Neural cell (in vitro differentiated cells): ENCODE measurements at regions not wholly inside any gene's neighbourhood (a gene's known extent, or its start where the extent isn't known, plus 50 kb on each side); places are given as distances from the start of the nearest gene placed in this dataset.

Source experiments
- H2AFZ ChIP-seq: fragments of 200-600, 300-800 bp; sonication (generic), shearing (Covaris generic); 2 replicates; pipeline ENCODE4 v1.6.0; 2014; ENCODE audit warnings: low read depth, mild to moderate bottlenecking, antibody characterized with exemption, low read length, moderate library complexity
- H3F3A ChIP-seq: fragments of 200-600 bp; shearing (Covaris generic); 2 replicates; pipeline ENCODE4 v1.6.1; 2016; ENCODE audit warnings: mild to moderate bottlenecking, moderate library complexity, mixed read lengths, antibody characterized with exemption, low read length; ENCODE audit not compliant: insufficient read depth, poor library complexity, severe bottlenecking
- H3K27ac ChIP-seq: fragments of 200-600, 300-800 bp; sonication (generic), shearing (Covaris generic); 2 replicates; pipeline ENCODE4 v1.5.1; 2014; ENCODE audit warnings: mild to moderate bottlenecking, low read length, moderate library complexity
- H3K27me3 ChIP-seq: fragments of 300-800, 200-600 bp; sonication (generic), shearing (Covaris generic); 2 replicates; pipeline ENCODE4 v1.6.0; 2014; ENCODE audit warnings: mild to moderate bottlenecking, low read depth, low read length, moderate library complexity; ENCODE audit not compliant: insufficient read depth
- H3K36me3 ChIP-seq: fragments of 300-800, 200-600 bp; sonication (generic), shearing (Covaris generic); 2 replicates; pipeline ENCODE4 v1.5.1; 2014; ENCODE audit warnings: mild to moderate bottlenecking, antibody characterized with exemption, low read length, moderate library complexity; ENCODE audit not compliant: insufficient read depth
- H3K4me2 ChIP-seq: fragments of 300-800, 200-600 bp; sonication (generic), shearing (Covaris generic); 2 replicates; pipeline ENCODE4 v1.6.0; 2014; ENCODE audit warnings: mild to moderate bottlenecking, low read length
- H3K4me3 ChIP-seq: fragments of 300-800, 200-600 bp; sonication (generic), shearing (Covaris generic); 2 replicates; pipeline ENCODE4 v1.5.1; 2014; ENCODE audit warnings: mild to moderate bottlenecking, low read length, moderate library complexity
- H3K79me2 ChIP-seq: fragments of 200-600 bp; shearing (Covaris generic); replicated peaks from 2 replicates; pipeline ENCODE4 v1.6.0; 2014; ENCODE audit warnings: mild to moderate bottlenecking, low read length, moderate library complexity; ENCODE audit not compliant: insufficient read depth
- H3K9ac ChIP-seq: fragments of 300-800, 200-600 bp; sonication (generic), shearing (Covaris generic); 2 replicates; pipeline ENCODE4 v1.6.1; 2016; ENCODE audit warnings: mild to moderate bottlenecking, low read length, mixed read lengths
- H3K9me2 ChIP-seq: fragments of 200-600 bp; shearing (Covaris generic); 2 replicates; pipeline ENCODE4 v1.6.1; 2016; ENCODE audit warnings: mild to moderate bottlenecking, low read length, mixed read lengths; ENCODE audit not compliant: insufficient read depth
- H3K9me3 ChIP-seq: fragments of 200-600, 300-800 bp; sonication (generic), shearing (Covaris generic); 2 replicates; pipeline ENCODE4 v1.6.1; 2016; ENCODE audit warnings: mild to moderate bottlenecking, mixed run types, low read length, moderate library complexity, mixed read lengths
- H4K20me1 ChIP-seq: fragments of 200-600 bp; shearing (Covaris generic); 2 replicates; pipeline ENCODE4 v1.6.1; 2016; ENCODE audit warnings: mild to moderate bottlenecking, mixed run types; ENCODE audit not compliant: insufficient read depth
- CTCF ChIP-seq: fragments of 450-650 bp; IDR thresholded peaks from 2 replicates; pipeline ENCODE4 v1.5.1; 2014; ENCODE audit warnings: antibody characterized with exemption, mild to moderate bottlenecking, moderate library complexity; ENCODE audit not compliant: poor library complexity, severe bottlenecking
- EP300 ChIP-seq: fragments of 450-650 bp; conservative IDR thresholded peaks from 2 replicates; pipeline ENCODE4 v1.6.1; 2014; ENCODE audit warnings: antibody characterized with exemption, mild to moderate bottlenecking, moderate library complexity; ENCODE audit not compliant: poor library complexity, severe bottlenecking
- EZH2 ChIP-seq: fragments of 200-600, 300-800 bp; shearing (Covaris generic), sonication (generic); IDR thresholded peaks from 2 replicates; pipeline ENCODE4 v1.6.1; 2014; ENCODE audit warnings: antibody characterized with exemption, low read length, borderline replicate concordance, mild to moderate bottlenecking; ENCODE audit not compliant: insufficient read depth, poor library complexity, severe bottlenecking
- MXI1 ChIP-seq: fragments of 450-650 bp; conservative IDR thresholded peaks from 2 replicates; pipeline ENCODE4 v1.6.1; 2014; ENCODE audit warnings: antibody characterized with exemption, mild to moderate bottlenecking; ENCODE audit not compliant: poor library complexity, severe bottlenecking
- POLR2AphosphoS5 ChIP-seq: IDR thresholded peaks from 2 replicates; pipeline ENCODE4 v1.6.1; 2012
- RAD21 ChIP-seq: fragments of 450-650 bp; conservative IDR thresholded peaks from 2 replicates; pipeline ENCODE4 v1.6.1; 2014; ENCODE audit warnings: antibody characterized with exemption, mild to moderate bottlenecking, moderate library complexity
- REST ChIP-seq: IDR thresholded peaks from 2 replicates; pipeline ENCODE4 v1.6.1; 2012; ENCODE audit warnings: borderline replicate concordance
- SMC3 ChIP-seq: fragments of 450-650 bp; conservative IDR thresholded peaks from 2 replicates; pipeline ENCODE4 v1.6.1; 2014; ENCODE audit warnings: antibody characterized with exemption, mild to moderate bottlenecking, moderate library complexity; ENCODE audit not compliant: poor library complexity
- TAF1 ChIP-seq: IDR thresholded peaks from 2 replicates; pipeline ENCODE4 v1.6.1; 2012; ENCODE audit warnings: low read depth

- H3K27ac ChIP-seq = no peak overlapping the region
- H3F3A ChIP-seq = no peaks in the 10 kb centered on the region
- TF ChIP-seq REST (no peak), POLR2AphosphoS5 (no peak), CTCF (no peak), RAD21 (no peak), MXI1 (no peak), EZH2 (no peak), SMC3 (no peak), TAF1 (no peak), EP300 (no peak)
- no peaks in the 10 kb centered on the region for H3K36me3 ChIP-seq
- no peaks in the 10 kb centered on the region for H3K27me3 ChIP-seq
- no peaks in the 10 kb centered on the region for H3K9me2 ChIP-seq
- H4K20me1 ChIP-seq = no peaks in the 10 kb centered on the region
- H3K4me3 ChIP-seq = no peak overlapping the region
- H2AFZ ChIP-seq = no peak overlapping the region
- no peak overlapping the region for H3K9ac ChIP-seq
- no peak overlapping the region for H3K4me2 ChIP-seq
- H3K9me3 ChIP-seq = no peaks in the 10 kb centered on the region
- H3K79me2 ChIP-seq = no peaks in the 10 kb centered on the region
Measured at GRCh38 chr20:40397467-40397866, 291.6 kb downstream of the MAFB start.

- H3K27ac ChIP-seq = peak overlapping the region; percentile 9
- H3K36me3 ChIP-seq = no peaks in the 10 kb centered on the region
- no peaks in the 10 kb centered on the region for H4K20me1 ChIP-seq
- no peaks in the 10 kb centered on the region for H3K79me2 ChIP-seq
- H3F3A ChIP-seq = no peaks in the 10 kb centered on the region
- no peaks in the 10 kb centered on the region for H3K9me2 ChIP-seq
- no peaks in the 10 kb centered on the region for H3K27me3 ChIP-seq
- no peak overlapping the region for H3K4me2 ChIP-seq
- TF ChIP-seq EP300 (no peak), RAD21 (peak; percentile 23)
- no peak overlapping the region for H2AFZ ChIP-seq
- no peak overlapping the region for H3K4me3 ChIP-seq
- no peaks in the 10 kb centered on the region for H3K9me3 ChIP-seq
- no peak overlapping the region for H3K9ac ChIP-seq
Measured at GRCh38 chr20:40393197-40394079, 295.6 kb downstream of the MAFB start.
